NT2/D1 (cell line): ENCODE measurements at regions not wholly inside any gene's neighbourhood (a gene's known extent, or its start where the extent isn't known, plus 50 kb on each side); places are given as distances from the start of the nearest gene placed in this dataset.

Experiments
- SUZ12 ChIP-seq: IDR thresholded peaks from 2 replicates; pipeline ENCODE4 v1.6.1; 2011; ENCODE audit not compliant: insufficient read length, insufficient read depth; ENCODE audit errors: extremely low read depth
- YY1 ChIP-seq: IDR thresholded peaks from 2 replicates; pipeline ENCODE4 v1.6.1; 2011; ENCODE audit not compliant: insufficient read length, insufficient read depth

- TF ChIP-seq YY1 (no peak), SUZ12 (no peak)
These were observed 200.6 kb upstream of the ZBTB20 start for GRCh38 chr3:115347737-115348136.
